ENCODE measurements at regions not wholly inside any gene's neighbourhood (a gene's known extent, or its start where the extent isn't known, plus 50 kb on each side); places are given as distances from the start of the nearest gene placed in this dataset.

DNA sequence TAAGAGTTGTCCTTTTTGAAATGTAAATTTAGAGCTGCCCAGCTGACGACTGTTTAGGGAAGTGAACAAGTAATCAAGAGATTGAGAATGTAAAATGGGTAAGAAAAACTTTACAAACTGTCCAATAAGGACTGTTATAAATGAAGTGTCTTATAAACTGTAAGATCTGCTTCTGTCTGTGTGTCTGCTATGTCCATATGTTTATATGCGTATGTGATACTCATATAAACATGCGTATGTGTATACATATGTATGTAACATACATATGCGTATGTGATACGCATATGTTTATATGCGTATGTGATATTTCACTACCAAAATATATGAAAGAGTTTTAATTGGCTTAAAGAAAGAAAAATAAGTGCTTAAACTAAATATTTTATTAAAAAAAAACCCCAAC lies 416.0 kb upstream of the GALNTL6 start:
- no TSS peak for BruUV-seq (replicated peaks)
- H3K27me3 Mint-ChIP-seq (ENCODE audit: insufficient read depth, unreplicated experiment), result peaks cover 56% of the 10 kb centered on the region
- TF ChIP-seq, protein P1, sequence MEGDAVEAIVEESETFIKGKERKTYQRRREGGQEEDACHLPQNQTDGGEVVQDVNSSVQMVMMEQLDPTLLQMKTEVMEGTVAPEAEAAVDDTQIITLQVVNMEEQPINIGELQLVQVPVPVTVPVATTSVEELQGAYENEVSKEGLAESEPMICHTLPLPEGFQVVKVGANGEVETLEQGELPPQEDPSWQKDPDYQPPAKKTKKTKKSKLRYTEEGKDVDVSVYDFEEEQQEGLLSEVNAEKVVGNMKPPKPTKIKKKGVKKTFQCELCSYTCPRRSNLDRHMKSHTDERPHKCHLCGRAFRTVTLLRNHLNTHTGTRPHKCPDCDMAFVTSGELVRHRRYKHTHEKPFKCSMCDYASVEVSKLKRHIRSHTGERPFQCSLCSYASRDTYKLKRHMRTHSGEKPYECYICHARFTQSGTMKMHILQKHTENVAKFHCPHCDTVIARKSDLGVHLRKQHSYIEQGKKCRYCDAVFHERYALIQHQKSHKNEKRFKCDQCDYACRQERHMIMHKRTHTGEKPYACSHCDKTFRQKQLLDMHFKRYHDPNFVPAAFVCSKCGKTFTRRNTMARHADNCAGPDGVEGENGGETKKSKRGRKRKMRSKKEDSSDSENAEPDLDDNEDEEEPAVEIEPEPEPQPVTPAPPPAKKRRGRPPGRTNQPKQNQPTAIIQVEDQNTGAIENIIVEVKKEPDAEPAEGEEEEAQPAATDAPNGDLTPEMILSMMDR (IDR thresholded peaks at IDR 0.05; ENCODE audit: unreplicated experiment), result no peak
- no peaks in the 10 kb centered on the region for H3K9me3 Mint-ChIP-seq (ENCODE audit: unreplicated experiment)
- no peaks in the 10 kb centered on the region for H3K36me3 Mint-ChIP-seq (ENCODE audit: insufficient read depth, unreplicated experiment)
- intact Hi-C loops (cut with micrococcal nuclease), result no loop called here
- ChIA-PET POLR2A (no interaction called here), CTCF (no interaction called here)
- no peak overlapping the region for H3K27ac Mint-ChIP-seq (ENCODE audit: low read depth, unreplicated experiment)
- no peak for DNase-seq (ENCODE audit: unreplicated experiment)
- no peaks in the 10 kb centered on the region for H3K4me1 Mint-ChIP-seq (ENCODE audit: insufficient read depth, unreplicated experiment)
- H3K4me3 Mint-ChIP-seq (ENCODE audit: unreplicated experiment), result no peak overlapping the region

DNA sequence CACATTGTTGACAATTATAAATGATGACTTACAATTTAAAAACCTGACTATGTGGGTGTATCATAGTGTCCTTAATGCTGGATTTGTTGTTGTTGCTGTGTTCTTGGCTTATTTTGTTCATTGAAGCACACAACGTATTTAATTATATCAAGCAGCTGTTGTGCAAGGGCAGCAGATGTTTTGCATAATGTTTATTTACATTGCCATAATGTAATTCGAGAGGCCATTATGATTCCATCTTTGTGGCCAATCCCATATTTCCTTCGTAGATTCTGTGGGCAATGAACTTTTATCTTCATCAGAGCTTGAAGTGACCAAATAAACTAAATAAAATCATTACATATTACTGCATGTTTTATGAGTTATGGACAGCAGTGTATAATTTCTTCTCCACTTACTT lies 422.6 kb upstream of the GALNTL6 start:
- ChIA-PET CTCF (no interaction called here), POLR2A (no interaction called here)
- peaks cover 26% of the 10 kb centered on the region for H3K27me3 Mint-ChIP-seq (ENCODE audit: insufficient read depth, unreplicated experiment)
- BruUV-seq (replicated peaks), result no TSS peak
- H3K27ac Mint-ChIP-seq (ENCODE audit: low read depth, unreplicated experiment), result no peak overlapping the region
- H3K9me3 Mint-ChIP-seq (ENCODE audit: unreplicated experiment), result peaks cover 8% of the 10 kb centered on the region
- no peaks in the 10 kb centered on the region for H3K4me1 Mint-ChIP-seq (ENCODE audit: insufficient read depth, unreplicated experiment)
- TF ChIP-seq, protein P1 (IDR thresholded peaks at IDR 0.05; ENCODE audit: unreplicated experiment), result no peak
- intact Hi-C loops (cut with micrococcal nuclease), result no loop called here
- DNase-seq (ENCODE audit: unreplicated experiment), result peak; percentile 3
- H3K36me3 Mint-ChIP-seq (ENCODE audit: insufficient read depth, unreplicated experiment), result no peaks in the 10 kb centered on the region
- no peak overlapping the region for H3K4me3 Mint-ChIP-seq (ENCODE audit: unreplicated experiment)

DNA sequence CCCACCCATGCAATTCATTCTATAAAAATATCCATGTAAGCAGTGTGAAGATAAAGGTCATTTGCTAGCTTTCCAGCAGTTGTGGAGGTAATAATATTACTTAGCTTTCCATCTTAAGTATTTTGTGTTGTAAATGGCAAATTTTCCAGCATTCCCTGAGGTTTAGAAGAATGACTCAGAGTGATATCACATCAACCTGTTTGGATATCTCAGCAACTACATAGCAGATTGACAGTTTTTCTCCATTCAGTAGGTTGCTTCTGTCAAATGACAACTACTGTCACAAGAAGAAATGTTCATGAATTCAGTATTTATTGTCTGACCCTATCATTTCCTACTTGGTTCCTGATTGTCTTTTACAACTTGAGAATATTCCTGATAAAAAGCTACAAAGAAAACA lies 434.9 kb upstream of the GALNTL6 start:
- no peak overlapping the region for H3K4me3 Mint-ChIP-seq (ENCODE audit: unreplicated experiment)
- BruUV-seq (replicated peaks), result no TSS peak
- TF ChIP-seq, protein P1 (IDR thresholded peaks at IDR 0.05; ENCODE audit: unreplicated experiment), result no peak
- H3K9me3 Mint-ChIP-seq (ENCODE audit: unreplicated experiment), result no peaks in the 10 kb centered on the region
- peak; percentile 2 for DNase-seq (ENCODE audit: unreplicated experiment)
- no peaks in the 10 kb centered on the region for H3K36me3 Mint-ChIP-seq (ENCODE audit: insufficient read depth, unreplicated experiment)
- CTCF ChIA-PET, result no interaction called here
- H3K4me1 Mint-ChIP-seq (ENCODE audit: insufficient read depth, unreplicated experiment), result no peaks in the 10 kb centered on the region
- H3K27ac Mint-ChIP-seq (ENCODE audit: low read depth, unreplicated experiment), result no peak overlapping the region
- POLR2A ChIA-PET, result no interaction called here
- H3K27me3 Mint-ChIP-seq (ENCODE audit: insufficient read depth, unreplicated experiment), result peaks cover 58% of the 10 kb centered on the region
- intact Hi-C loops (cut with micrococcal nuclease), result no loop called here

DNA sequence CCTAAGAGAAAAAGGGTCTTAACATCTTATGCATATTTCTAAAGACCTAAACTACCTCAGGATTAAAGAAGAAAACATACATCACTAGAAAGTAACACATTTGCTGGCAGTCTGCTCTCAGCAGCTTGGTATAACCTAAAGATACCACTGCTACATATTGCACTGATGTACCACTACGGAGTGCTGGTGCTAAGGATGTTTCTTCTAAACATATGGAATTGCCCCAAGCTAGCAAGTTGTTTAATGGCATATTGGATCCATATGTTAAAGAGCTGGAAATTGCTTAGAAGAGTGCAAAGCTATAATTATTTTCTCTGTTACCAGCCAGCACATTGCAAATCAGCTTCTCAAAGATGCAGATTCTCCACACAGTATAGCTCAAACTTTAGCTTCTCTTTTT lies 436.5 kb upstream of the GALNTL6 start:
- Mint-ChIP-seq H3K27ac (ENCODE audit: low read depth, unreplicated experiment) (no peak overlapping the region), H3K4me3 (ENCODE audit: unreplicated experiment) (no peak overlapping the region), H3K36me3 (ENCODE audit: insufficient read depth, unreplicated experiment) (no peaks in the 10 kb centered on the region), H3K27me3 (ENCODE audit: insufficient read depth, unreplicated experiment) (peaks cover 63% of the 10 kb centered on the region), H3K9me3 (ENCODE audit: unreplicated experiment) (no peaks in the 10 kb centered on the region), H3K4me1 (ENCODE audit: insufficient read depth, unreplicated experiment) (no peaks in the 10 kb centered on the region)
- CTCF ChIA-PET, result interaction anchor here (0.9 kb wide), 2 partner anchors 23 to 199 kb away, joined by 3 read pairs; no protein-coding TSS in a partner anchor
- POLR2A ChIA-PET, result interaction anchor here (0.6 to 1.0 kb wide), 2 partner anchors 605 to 1135 kb away, joined by 4 to 6 read pairs; no protein-coding TSS in a partner anchor
- TF ChIP-seq, protein P1 (IDR thresholded peaks at IDR 0.05; ENCODE audit: unreplicated experiment), result no peak
- no TSS peak for BruUV-seq (replicated peaks)
- no peak for DNase-seq (ENCODE audit: unreplicated experiment)
- intact Hi-C loops (cut with micrococcal nuclease), result no loop called here
